Gastroesophageal sphincter (tissue), 3 donors: ENCODE measurements at regions not wholly inside any gene's neighbourhood (a gene's known extent, or its start where the extent isn't known, plus 50 kb on each side); places are given as distances from the start of the nearest gene placed in this dataset.

ENCODE experiments used
- CTCF ChIP-seq, 4 experiments: fragments of 200-600 bp in 2 of 4; fragments of 450-650 bp in 2 of 4; sonication (generic) in 1 of 4; IDR thresholded peaks; one replicate each; pipeline ENCODE4 v1.5.1; 2017 to 2019; ENCODE audit warnings: antibody characterized with exemption in 4 of 4, mild to moderate bottlenecking in 2 of 4, moderate library complexity in 2 of 4
- POLR2A ChIP-seq, 2 donors: fragments of 450-650 bp; IDR thresholded peaks; one replicate each; pipeline ENCODE4 v1.6.1; 2017; ENCODE audit warnings: antibody characterized with exemption in 2 of 2, mild to moderate bottlenecking in 2 of 2, moderate library complexity in 1 of 2

GRCh38 chr16:65910291-65910690, 456.2 kb upstream of the CDH5 start:
- TF ChIP-seq POLR2A (IDR thresholded peaks at IDR 0.05) (no peak), CTCF (IDR thresholded peaks at IDR 0.05) (no peak)
